ENCODE measurements at regions not wholly inside any gene's neighbourhood (a gene's known extent, or its start where the extent isn't known, plus 50 kb on each side); places are given as distances from the start of the nearest gene placed in this dataset.
"Not testable (repeated sequence)": the region's sequence is repeated elsewhere in the genome, so short reads cannot be mapped to it uniquely, and the experiment has no call there.

- POLR2A ChIA-PET, result no interaction called here
Measured at GRCh38 chr2:117614823-117615534, 199.5 kb upstream of the DDX18 start.

GRCh38 chr2:117618607-117619006 is 195.9 kb upstream of the DDX18 start:
- Histone ChIP-seq H3K4me3 (ENCODE audit: low read depth, low read length) (no peak overlapping the region), H3K36me3 (ENCODE audit: control insufficient read depth, insufficient read depth, low read length) (no peaks in the 10 kb centered on the region), H3K27me3 (ENCODE audit: control insufficient read depth, insufficient read depth, low read length) (no peaks in the 10 kb centered on the region)
- ChIA-PET POLR2A (no interaction called here), CTCF (no interaction called here)
- DNase-seq (ENCODE audit: low read depth), result no peak
- no peak for TF ChIP-seq CTCF (IDR thresholded peaks at IDR 0.05; ENCODE audit: insufficient read depth, low read depth, low read length)

More at GRCh38 chr2:117614823-117615534, 199.5 kb upstream of the DDX18 start:
- CTCF ChIA-PET, result no interaction called here
- no peak for TF ChIP-seq CTCF (IDR thresholded peaks at IDR 0.05; ENCODE audit: insufficient read depth, low read depth, low read length)
- no peak for DNase-seq (ENCODE audit: low read depth)
- Histone ChIP-seq H3K36me3 (ENCODE audit: control insufficient read depth, insufficient read depth, low read length) (no peaks in the 10 kb centered on the region), H3K4me3 (ENCODE audit: low read depth, low read length) (no peak overlapping the region), H3K27me3 (ENCODE audit: control insufficient read depth, insufficient read depth, low read length) (no peaks in the 10 kb centered on the region)

DNA sequence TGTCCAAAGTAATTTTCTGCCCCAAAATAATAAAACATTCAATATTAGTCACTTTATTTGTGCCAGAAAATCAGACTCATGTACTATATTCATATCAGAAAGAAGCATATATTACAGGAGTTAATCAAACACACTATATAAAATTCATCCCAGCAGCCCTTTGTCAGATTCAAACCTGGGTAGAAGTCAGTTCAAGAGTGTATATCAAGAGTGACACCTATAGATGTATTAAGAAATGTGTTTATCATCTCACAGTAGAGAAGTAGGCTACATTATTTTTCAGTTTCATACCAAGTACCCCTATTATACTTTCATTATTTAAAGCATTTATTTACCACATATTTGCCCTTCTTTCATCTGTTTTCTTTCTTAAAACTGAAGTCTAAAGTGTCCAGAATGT is 193.2 kb upstream of the DDX18 start:
- no peak for TF ChIP-seq CTCF (IDR thresholded peaks at IDR 0.05; ENCODE audit: insufficient read depth, low read depth, low read length)
- Histone ChIP-seq H3K36me3 (ENCODE audit: control insufficient read depth, insufficient read depth, low read length) (no peaks in the 10 kb centered on the region), H3K4me3 (ENCODE audit: low read depth, low read length) (no peak overlapping the region), H3K27me3 (ENCODE audit: control insufficient read depth, insufficient read depth, low read length) (no peaks in the 10 kb centered on the region)
- CTCF ChIA-PET, result no interaction called here
- POLR2A ChIA-PET, result no interaction called here
- no peak for DNase-seq (ENCODE audit: low read depth)

GRCh38 chr2:117623175-117623574 is 191.3 kb upstream of the DDX18 start:
- DNase-seq (ENCODE audit: low read depth); H3K36me3 ChIP-seq (ENCODE audit: control insufficient read depth, insufficient read depth, low read length); H3K4me3 ChIP-seq (ENCODE audit: low read depth, low read length); CTCF ChIA-PET; POLR2A ChIA-PET; H3K27me3 ChIP-seq (ENCODE audit: control insufficient read depth, insufficient read depth, low read length): not testable (repeated sequence)

- no peak for DNase-seq (ENCODE audit: low read depth)
- Histone ChIP-seq H3K27me3 (ENCODE audit: control insufficient read depth, insufficient read depth, low read length) (no peaks in the 10 kb centered on the region), H3K4me3 (ENCODE audit: low read depth, low read length) (no peak overlapping the region), H3K36me3 (ENCODE audit: control insufficient read depth, insufficient read depth, low read length) (no peaks in the 10 kb centered on the region)
- no peak for TF ChIP-seq CTCF (IDR thresholded peaks at IDR 0.05; ENCODE audit: insufficient read depth, low read depth, low read length)
- POLR2A ChIA-PET, result no interaction called here
- CTCF ChIA-PET, result no interaction called here
Measured at GRCh38 chr2:117631152-117631945, 183.1 kb upstream of the DDX18 start.

Data from BJ (cell line).